IMR-90 (cell line): ENCODE measurements at regions not wholly inside any gene's neighbourhood (a gene's known extent, or its start where the extent isn't known, plus 50 kb on each side); places are given as distances from the start of the nearest gene placed in this dataset.
A peak's percentile ranks its signal among the peaks of the same experiment; 100 is the strongest.

Experiments used
- ATAC-seq: fragments of 200-7000 bp; cut with Tn5 transposase; 2 replicates; pipeline ENCODE4 v1.9.1; 2020; ENCODE audit warnings: low read depth, mild to moderate bottlenecking, moderate library complexity
- BruUV-seq: library from RNA; stranded (reverse); fragments of 400-500 nt; replicated peaks from 2 replicates; lab custom pipeline; 2021; lab: Mats Ljungman, UMichigan
- CTCF ChIA-PET: fragments of 300-600 bp; formaldehyde crosslinking; extraction: SDS; loops from one replicate; lab custom pipeline; 2021; ENCODE audit warnings: antibody characterized with exemption; lab: Yijun Ruan, JAX
- POLR2A ChIA-PET: fragments of 300-600 bp; sonication (Branson Sonifier 250); formaldehyde crosslinking; loops from one replicate; lab custom pipeline; 2022; ENCODE audit warnings: antibody characterized with exemption; ENCODE audit not compliant: unreplicated experiment; lab: Charles Lee
- DNase-seq: peaks from one replicate; pipeline ENCODE4 v3.0.0; 2013
- H2AFZ ChIP-seq: replicated peaks from 2 replicates; pipeline ENCODE3; 2013; ENCODE audit warnings: low read length, mild to moderate bottlenecking; ENCODE audit not compliant: poor library complexity
- H2AK5ac ChIP-seq: 2 replicates; pipeline ENCODE4 v1.6.1; 2013; ENCODE audit warnings: low read depth, low read length, inconsistent platforms
- H2AK9ac ChIP-seq: replicated peaks from 2 replicates; pipeline ENCODE3; 2013; ENCODE audit warnings: mild to moderate bottlenecking, low read depth, low read length, moderate library complexity; ENCODE audit not compliant: poor library complexity
- H2BK120ac ChIP-seq: 2 replicates; pipeline ENCODE4 v1.6.1; 2013; ENCODE audit warnings: low read depth, low read length, inconsistent platforms
- H2BK15ac ChIP-seq: 3 replicates; pipeline ENCODE4 v1.6.1; 2013; ENCODE audit warnings: low read depth, low read length, inconsistent platforms
- H2BK20ac ChIP-seq: 2 replicates; pipeline ENCODE4 v1.6.1; 2013; ENCODE audit warnings: low read depth, mild to moderate bottlenecking, inconsistent platforms, low read length, moderate library complexity
- H2BK5ac ChIP-seq: 2 replicates; pipeline ENCODE4 v1.6.1; 2013; ENCODE audit warnings: mild to moderate bottlenecking, low read depth, low read length, inconsistent platforms; ENCODE audit not compliant: poor library complexity, severe bottlenecking
- H3K14ac ChIP-seq: replicated peaks from 2 replicates; pipeline ENCODE4 v1.6.1; 2013; ENCODE audit warnings: low read depth, low read length, inconsistent platforms
- H3K18ac ChIP-seq: 2 replicates; pipeline ENCODE4 v1.6.1; 2013; ENCODE audit warnings: low read depth, low read length, control low read depth
- H3K23ac ChIP-seq: 2 replicates; pipeline ENCODE4 v1.6.1; 2013; ENCODE audit warnings: low read depth, low read length, inconsistent platforms
- H3K27ac ChIP-seq: 2 replicates; pipeline ENCODE4 v1.5.1; 2013; ENCODE audit warnings: mild to moderate bottlenecking, control low read depth, low read length; ENCODE audit not compliant: insufficient read depth
- H3K27me3 ChIP-seq: 2 replicates; pipeline ENCODE4 v1.6.1; 2013; ENCODE audit warnings: low read length; ENCODE audit not compliant: control insufficient read depth, insufficient read depth
- H3K36me3 ChIP-seq: 2 replicates; pipeline ENCODE4 v1.6.1; 2013; ENCODE audit warnings: low read length, mixed read lengths; ENCODE audit not compliant: control insufficient read depth, insufficient read depth
- H3K4ac ChIP-seq: 2 replicates; pipeline ENCODE4 v1.6.1; 2013; ENCODE audit warnings: low read depth, low read length, inconsistent platforms
- H3K4me1 ChIP-seq: 2 replicates; pipeline ENCODE4 v1.6.1; 2013; ENCODE audit warnings: low read length, mixed read lengths; ENCODE audit not compliant: control insufficient read depth, insufficient read depth
- H3K4me2 ChIP-seq: 2 replicates; pipeline ENCODE4 v1.6.1; 2013; ENCODE audit warnings: low read depth, mild to moderate bottlenecking, control low read depth, low read length, moderate library complexity
- H3K4me3 ChIP-seq: 2 replicates; pipeline ENCODE4 v1.5.1; 2013; ENCODE audit warnings: low read depth, mild to moderate bottlenecking, control low read depth, low read length, moderate library complexity; ENCODE audit not compliant: insufficient read depth
- H3K56ac ChIP-seq: 2 replicates; pipeline ENCODE4 v1.6.1; 2013; ENCODE audit warnings: low read length, inconsistent platforms; ENCODE audit not compliant: insufficient read depth; ENCODE audit errors: extremely low read depth
- H3K79me1 ChIP-seq, 2 experiments: 2 replicates each; pipeline ENCODE4 v1.6.1; 2013; ENCODE audit warnings: low read length in 2 of 2, inconsistent platforms in 1 of 2, low read depth in 1 of 2
- H3K9ac ChIP-seq: 2 replicates; pipeline ENCODE4 v1.6.1; 2013; ENCODE audit warnings: low read depth, low read length, control low read depth
- H3K9me1 ChIP-seq: 2 replicates; pipeline ENCODE4 v1.6.1; 2013; ENCODE audit warnings: low read length, inconsistent platforms; ENCODE audit not compliant: insufficient read depth
- H3K9me3 ChIP-seq: 2 replicates; pipeline ENCODE4 v1.6.1; 2013; ENCODE audit warnings: low read length; ENCODE audit not compliant: control insufficient read depth, insufficient read depth
- H4K20me1 ChIP-seq: 2 replicates; pipeline ENCODE4 v1.6.1; 2013; ENCODE audit warnings: low read length, inconsistent platforms; ENCODE audit not compliant: insufficient read depth
- H4K5ac ChIP-seq: 2 replicates; pipeline ENCODE4 v1.6.1; 2013; ENCODE audit warnings: mild to moderate bottlenecking, low read depth, low read length, control low read depth
- H4K8ac ChIP-seq, 2 experiments: 2 replicates each; pipeline ENCODE4 v1.6.1; 2013; ENCODE audit warnings: low read depth in 2 of 2, low read length in 2 of 2, control low read depth in 1 of 2, inconsistent platforms in 1 of 2
- H4K91ac ChIP-seq: 2 replicates; pipeline ENCODE4 v1.6.1; 2013; ENCODE audit warnings: low read depth, low read length, inconsistent platforms; ENCODE audit not compliant: insufficient read depth
- BHLHE40 ChIP-seq: fragments of 150-350 bp; IDR thresholded peaks from 2 replicates; pipeline ENCODE4 v1.6.1; 2016; ENCODE audit warnings: mild to moderate bottlenecking, low read depth, low read length
- ELK1 ChIP-seq: fragments of 150-350 bp; IDR thresholded peaks from 2 replicates; pipeline ENCODE4 v1.6.1; 2016; ENCODE audit warnings: low read depth, mild to moderate bottlenecking, low read length, moderate library complexity, borderline replicate concordance
- MAFK ChIP-seq: IDR thresholded peaks from 2 replicates; pipeline ENCODE4 v1.6.1; 2012; ENCODE audit warnings: low read depth, low read length, improper control_type of control experiment
- NFE2L2 ChIP-seq: fragments of 150-350 bp; IDR thresholded peaks from 2 replicates; pipeline ENCODE4 v1.6.1; 2016; ENCODE audit warnings: low read depth, mild to moderate bottlenecking, low read length
- POLR2A ChIP-seq: IDR thresholded peaks from 2 replicates; pipeline ENCODE4 v1.6.1; 2012; ENCODE audit warnings: mild to moderate bottlenecking, low read depth, low read length
- RAD21 ChIP-seq: IDR thresholded peaks from 2 replicates; pipeline ENCODE4 v1.6.1; 2012; ENCODE audit warnings: low read length, improper control_type of control experiment
- RFX5 ChIP-seq: IDR thresholded peaks from 2 replicates; pipeline ENCODE4 v1.8.0; 2012; ENCODE audit warnings: low read depth, mild to moderate bottlenecking, low read length, moderate library complexity
- USF2 ChIP-seq: fragments of 150-350 bp; IDR thresholded peaks from 2 replicates; pipeline ENCODE4 v1.6.1; 2017; ENCODE audit warnings: mild to moderate bottlenecking, antibody characterized with exemption, low read length, low read depth
- WGBS, 2 experiments: methylation state at CpG; one replicate each; pipeline versions ENCODE4 v1.1.5 to v1.1.7; 2013; ENCODE audit warnings: missing lambda C conversion rate in 2 of 2; ENCODE audit not compliant: insufficient read length in 1 of 2; ENCODE audit errors: extremely low coverage in 2 of 2; 5-methylcytosine and 5-hydroxymethylcytosine counted together
- dilution Hi-C: fragments of 300-500 bp; cut with HindIII; formaldehyde crosslinking; loops from one replicate; pipeline ENCODE4 v1.14.3; 2018; ENCODE audit warnings: low sequenced_read_pairs; ENCODE audit not compliant: unreplicated experiment
- in situ Hi-C: fragments of 300-500 bp; cut with MboI; formaldehyde crosslinking; loops from 3 replicates; pipeline ENCODE4 v1.14.3; 2019; ENCODE audit warnings: low sequenced_read_pairs, inconsistent platforms, mixed read lengths
- intact Hi-C: fragments of 100-400 bp; cut with micrococcal nuclease; formaldehyde crosslinking; loops from 2 replicates; pipeline ENCODE4 v1.10.0; 2022
- TF ChIP-seq, protein P1 (sequence below): conservative IDR thresholded peaks from 2 replicates; pipeline ENCODE4 v1.5.1; 2012; ENCODE audit warnings: mild to moderate bottlenecking, low read depth, low read length, improper control_type of control experiment

DNA sequence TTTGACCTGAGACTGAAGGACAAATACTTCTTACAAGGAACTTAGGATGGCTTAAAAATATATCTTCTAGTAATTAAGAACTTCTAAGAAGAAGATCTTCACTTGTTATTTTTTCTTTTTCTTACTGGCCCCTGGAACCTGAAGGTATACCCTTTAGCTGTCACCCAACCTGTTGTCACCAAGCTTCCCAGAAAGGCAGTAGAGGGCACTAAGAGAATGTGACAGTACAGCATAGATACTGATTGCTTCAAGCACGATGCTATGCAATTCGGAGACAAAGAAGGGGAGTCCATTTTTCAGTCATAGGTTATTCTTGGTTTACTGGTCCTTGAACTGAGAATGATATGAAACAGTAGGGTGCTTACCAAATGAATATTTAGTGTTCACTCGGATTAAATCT lies 208.3 kb upstream of the PCDH9 start:
- WGBS, 2 experiments = no CpG with 5 or more reads among the region's 3 CpGs
- H3K18ac ChIP-seq = no peak overlapping the region
- H3K9me1 ChIP-seq = no peaks in the 10 kb centered on the region
- H3K36me3 ChIP-seq = no peaks in the 10 kb centered on the region
- no peaks in the 10 kb centered on the region for H3K27me3 ChIP-seq
- in situ Hi-C loops = no loop called here
- ChIA-PET CTCF (no interaction called here), POLR2A (no interaction called here)
- no peak overlapping the region for H2AK9ac ChIP-seq
- no peaks in the 10 kb centered on the region for H4K20me1 ChIP-seq
- H3K23ac ChIP-seq = no peak overlapping the region
- no peak overlapping the region for H3K9ac ChIP-seq
- H3K4ac ChIP-seq = no peak overlapping the region
- ATAC-seq = peak; percentile 17; the same call in 1 of the 2 replicates
- H4K8ac ChIP-seq = no peak overlapping the region
- intact Hi-C loops = no loop called here
- H3K4me2 ChIP-seq = no peak overlapping the region
- H2BK5ac ChIP-seq = no peak overlapping the region
- H3K9me3 ChIP-seq = no peaks in the 10 kb centered on the region
- dilution Hi-C loops = no loop called here
- no peak overlapping the region for H3K27ac ChIP-seq
- H2BK20ac ChIP-seq = no peak overlapping the region
- no peak overlapping the region for H3K56ac ChIP-seq
- H2BK120ac ChIP-seq = no peak overlapping the region
- H3K14ac ChIP-seq = no peak overlapping the region
- no TSS peak for BruUV-seq
- no peak overlapping the region for H4K91ac ChIP-seq
- no peak for DNase-seq
- no peaks in the 10 kb centered on the region for H3K4me1 ChIP-seq
- H3K79me1 ChIP-seq = no peaks in the 10 kb centered on the region
- H2AFZ ChIP-seq = no peak overlapping the region
- H3K4me3 ChIP-seq = no peak overlapping the region
- TF ChIP-seq, protein P1, sequence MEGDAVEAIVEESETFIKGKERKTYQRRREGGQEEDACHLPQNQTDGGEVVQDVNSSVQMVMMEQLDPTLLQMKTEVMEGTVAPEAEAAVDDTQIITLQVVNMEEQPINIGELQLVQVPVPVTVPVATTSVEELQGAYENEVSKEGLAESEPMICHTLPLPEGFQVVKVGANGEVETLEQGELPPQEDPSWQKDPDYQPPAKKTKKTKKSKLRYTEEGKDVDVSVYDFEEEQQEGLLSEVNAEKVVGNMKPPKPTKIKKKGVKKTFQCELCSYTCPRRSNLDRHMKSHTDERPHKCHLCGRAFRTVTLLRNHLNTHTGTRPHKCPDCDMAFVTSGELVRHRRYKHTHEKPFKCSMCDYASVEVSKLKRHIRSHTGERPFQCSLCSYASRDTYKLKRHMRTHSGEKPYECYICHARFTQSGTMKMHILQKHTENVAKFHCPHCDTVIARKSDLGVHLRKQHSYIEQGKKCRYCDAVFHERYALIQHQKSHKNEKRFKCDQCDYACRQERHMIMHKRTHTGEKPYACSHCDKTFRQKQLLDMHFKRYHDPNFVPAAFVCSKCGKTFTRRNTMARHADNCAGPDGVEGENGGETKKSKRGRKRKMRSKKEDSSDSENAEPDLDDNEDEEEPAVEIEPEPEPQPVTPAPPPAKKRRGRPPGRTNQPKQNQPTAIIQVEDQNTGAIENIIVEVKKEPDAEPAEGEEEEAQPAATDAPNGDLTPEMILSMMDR = no peak
- TF ChIP-seq ELK1 (no peak), POLR2A (no peak), RFX5 (no peak), NFE2L2 (no peak), BHLHE40 (no peak), RAD21 (no peak), MAFK (no peak), USF2 (no peak)
- H4K5ac ChIP-seq = no peak overlapping the region
- H2AK5ac ChIP-seq = no peak overlapping the region
- no peak overlapping the region for H2BK15ac ChIP-seq
